ENCODE measurements at regions not wholly inside any gene's neighbourhood (a gene's known extent, or its start where the extent isn't known, plus 50 kb on each side); places are given as distances from the start of the nearest gene placed in this dataset.
"Not testable (repeated sequence)": the region's sequence is repeated elsewhere in the genome, so short reads cannot be mapped to it uniquely, and the experiment has no call there.

- not testable (repeated sequence) for DNase-seq (ENCODE audit: low read depth)
Measured at GRCh38 chr19:30680399-30680798, 308.2 kb downstream of the ZNF536 start.

GRCh38 chr19:30679789-30680188 lies 307.6 kb downstream of the ZNF536 start:
- DNase-seq (ENCODE audit: low read depth), result no peak

GRCh38 chr19:30679153-30679702 lies 307.0 kb downstream of the ZNF536 start:
- DNase-seq (ENCODE audit: low read depth), result no peak

GRCh38 chr19:30678168-30678567 lies 306.0 kb downstream of the ZNF536 start:
- DNase-seq (ENCODE audit: low read depth), result no peak

- no peak for DNase-seq (ENCODE audit: low read depth)
Measured at GRCh38 chr19:30677702-30678101, 305.5 kb downstream of the ZNF536 start.

GRCh38 chr19:30676990-30677679 lies 305.0 kb downstream of the ZNF536 start:
- no peak for DNase-seq (ENCODE audit: low read depth)

GRCh38 chr19:30675086-30675485 lies 302.9 kb downstream of the ZNF536 start:
- DNase-seq (ENCODE audit: low read depth), result no peak

- DNase-seq (ENCODE audit: low read depth), result no peak
Measured at GRCh38 chr19:30674656-30675055, 302.5 kb downstream of the ZNF536 start.

GRCh38 chr19:30673336-30673735 lies 301.2 kb downstream of the ZNF536 start:
- DNase-seq (ENCODE audit: low read depth), result no peak

GRCh38 chr19:30672926-30673325 lies 300.7 kb downstream of the ZNF536 start:
- no peak for DNase-seq (ENCODE audit: low read depth)

- no peak for DNase-seq (ENCODE audit: low read depth)
Measured at GRCh38 chr19:30671622-30672051, 299.5 kb downstream of the ZNF536 start.

GRCh38 chr19:30671367-30671619 lies 299.1 kb downstream of the ZNF536 start:
- DNase-seq (ENCODE audit: low read depth), result no peak

- DNase-seq (ENCODE audit: low read depth), result no peak
Measured at GRCh38 chr19:30670562-30671366, 298.6 kb downstream of the ZNF536 start.

GRCh38 chr19:30670011-30670329 lies 297.8 kb downstream of the ZNF536 start:
- no peak for DNase-seq (ENCODE audit: low read depth)

GRCh38 chr19:30669329-30670010 lies 297.3 kb downstream of the ZNF536 start:
- DNase-seq (ENCODE audit: low read depth), result no peak

GRCh38 chr19:30668521-30669155 lies 296.5 kb downstream of the ZNF536 start:
- DNase-seq (ENCODE audit: low read depth), result no peak

- DNase-seq (ENCODE audit: low read depth), result no peak
Measured at GRCh38 chr19:30667746-30668145, 295.6 kb downstream of the ZNF536 start.

GRCh38 chr19:30667227-30667626 lies 295.0 kb downstream of the ZNF536 start:
- no peak for DNase-seq (ENCODE audit: low read depth)

GRCh38 chr19:30666301-30666803 lies 294.2 kb downstream of the ZNF536 start:
- DNase-seq (ENCODE audit: low read depth), result no peak

- DNase-seq (ENCODE audit: low read depth), result no peak
Measured at GRCh38 chr19:30665449-30665848, 293.3 kb downstream of the ZNF536 start.

- DNase-seq (ENCODE audit: low read depth), result no peak
Measured at GRCh38 chr19:30663611-30664174, 291.5 kb downstream of the ZNF536 start.

Data from HS-27A (cell line).